22Rv1 (cell line): ENCODE measurements at regions not wholly inside any gene's neighbourhood (a gene's known extent, or its start where the extent isn't known, plus 50 kb on each side); places are given as distances from the start of the nearest gene placed in this dataset.

Source experiments
- ZFX ChIP-seq: fragments of 450-650 bp; IDR thresholded peaks from 2 replicates; pipeline ENCODE4 v1.6.1; 2017; ENCODE audit warnings: antibody characterized with exemption, borderline replicate concordance
- TF ChIP-seq, protein P1 (sequence below): fragments of 450-650 bp; IDR thresholded peaks from 2 replicates; pipeline ENCODE4 v1.5.1; 2017; ENCODE audit warnings: mild to moderate bottlenecking

DNA sequence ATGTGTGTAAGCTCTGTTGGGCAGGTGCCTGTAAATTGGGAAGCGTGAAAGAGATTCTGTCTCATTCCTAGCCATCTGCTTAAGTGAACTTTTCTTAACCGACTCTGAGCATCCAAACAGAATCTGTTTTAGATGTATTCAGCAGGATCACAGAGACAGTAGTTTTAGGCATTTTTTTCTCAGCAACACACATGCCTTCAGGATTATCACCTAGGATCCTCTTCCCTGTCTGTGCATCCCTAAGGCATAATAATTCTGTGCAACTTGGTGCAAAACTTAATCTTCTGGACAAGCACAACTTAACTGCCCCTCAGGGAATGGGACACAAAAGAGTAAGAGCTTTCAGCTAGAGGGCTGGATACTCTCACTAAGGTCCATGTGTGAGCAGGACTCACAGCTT, 284.8 kb downstream of the C7orf25 start:
- TF ChIP-seq, protein P1, sequence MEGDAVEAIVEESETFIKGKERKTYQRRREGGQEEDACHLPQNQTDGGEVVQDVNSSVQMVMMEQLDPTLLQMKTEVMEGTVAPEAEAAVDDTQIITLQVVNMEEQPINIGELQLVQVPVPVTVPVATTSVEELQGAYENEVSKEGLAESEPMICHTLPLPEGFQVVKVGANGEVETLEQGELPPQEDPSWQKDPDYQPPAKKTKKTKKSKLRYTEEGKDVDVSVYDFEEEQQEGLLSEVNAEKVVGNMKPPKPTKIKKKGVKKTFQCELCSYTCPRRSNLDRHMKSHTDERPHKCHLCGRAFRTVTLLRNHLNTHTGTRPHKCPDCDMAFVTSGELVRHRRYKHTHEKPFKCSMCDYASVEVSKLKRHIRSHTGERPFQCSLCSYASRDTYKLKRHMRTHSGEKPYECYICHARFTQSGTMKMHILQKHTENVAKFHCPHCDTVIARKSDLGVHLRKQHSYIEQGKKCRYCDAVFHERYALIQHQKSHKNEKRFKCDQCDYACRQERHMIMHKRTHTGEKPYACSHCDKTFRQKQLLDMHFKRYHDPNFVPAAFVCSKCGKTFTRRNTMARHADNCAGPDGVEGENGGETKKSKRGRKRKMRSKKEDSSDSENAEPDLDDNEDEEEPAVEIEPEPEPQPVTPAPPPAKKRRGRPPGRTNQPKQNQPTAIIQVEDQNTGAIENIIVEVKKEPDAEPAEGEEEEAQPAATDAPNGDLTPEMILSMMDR, result no peak
- no peak for TF ChIP-seq ZFX
